Gastroesophageal sphincter (tissue), 3 donors: ENCODE measurements at regions not wholly inside any gene's neighbourhood (a gene's known extent, or its start where the extent isn't known, plus 50 kb on each side); places are given as distances from the start of the nearest gene placed in this dataset.

Source experiments
- CTCF ChIP-seq, 4 experiments: fragments of 200-600 bp in 2 of 4; fragments of 450-650 bp in 2 of 4; sonication (generic) in 1 of 4; IDR thresholded peaks; one replicate each; pipeline ENCODE4 v1.5.1; 2017 to 2019; ENCODE audit warnings: antibody characterized with exemption in 4 of 4, mild to moderate bottlenecking in 2 of 4, moderate library complexity in 2 of 4
- EP300 ChIP-seq: sonication (generic); formaldehyde crosslinking; IDR thresholded peaks from one replicate; pipeline ENCODE4 v1.6.1; 2017; ENCODE audit warnings: antibody characterized with exemption, mild to moderate bottlenecking
- POLR2A ChIP-seq, 2 donors: fragments of 450-650 bp; IDR thresholded peaks; one replicate each; pipeline ENCODE4 v1.6.1; 2017; ENCODE audit warnings: antibody characterized with exemption in 2 of 2, mild to moderate bottlenecking in 2 of 2, moderate library complexity in 1 of 2

GRCh38 chr2:8223695-8224346, 458.0 kb upstream of the ID2 start:
- TF ChIP-seq POLR2A (IDR thresholded peaks at IDR 0.05) (no peak), CTCF (IDR thresholded peaks at IDR 0.05) (no peak), EP300 (no peak)
